ENCODE measurements at regions not wholly inside any gene's neighbourhood (a gene's known extent, or its start where the extent isn't known, plus 50 kb on each side); places are given as distances from the start of the nearest gene placed in this dataset.

- ChIA-PET CTCF (ENCODE audit: partially characterized antibody) (no interaction called here), POLR2A (ENCODE audit: partially characterized antibody) (no interaction called here)
- Histone ChIP-seq H3K27me3 (replicated peaks in 1 of 4; ENCODE audit: control insufficient read depth in 3 of 4, extremely low read depth in 1 of 4, insufficient read depth in 3 of 4, low read length in 3 of 4) (no peaks in the 10 kb centered on the region), H2BK15ac (ENCODE audit: low read length) (no peak overlapping the region), H2AK5ac (ENCODE audit: low read depth, low read length) (no peak overlapping the region), H3K4me2 (ENCODE audit: insufficient read depth in 1 of 2, low read depth in 2 of 2, low read length in 2 of 2) (no peak overlapping the region), H4K91ac (replicated peaks; ENCODE audit: insufficient read length, low read length) (no peak overlapping the region), H2BK5ac (ENCODE audit: low read depth, low read length) (no peak overlapping the region), H4K8ac (ENCODE audit: extremely low read depth, insufficient read depth, low read length) (no peak overlapping the region), H2BK120ac (replicated peaks; ENCODE audit: low read depth, low read length) (no peak overlapping the region), H3K4me3 (ENCODE audit: extremely low read depth in 1 of 4, insufficient read depth in 2 of 4, low read depth in 3 of 4, low read length in 4 of 4) (no peak overlapping the region), H3K23ac (ENCODE audit: insufficient read length) (no peak overlapping the region), H3K4me1 (replicated peaks in 1 of 4; ENCODE audit: control insufficient read depth in 3 of 4, insufficient read depth in 4 of 4, low read length in 3 of 4) (no peaks in the 10 kb centered on the region), H3K36me3 (ENCODE audit: control insufficient read depth in 2 of 4, insufficient read depth in 4 of 4, low read length in 3 of 4) (no peaks in the 10 kb centered on the region), H3K79me1 (ENCODE audit: low read depth, low read length) (no peaks in the 10 kb centered on the region), H4K20me1 (replicated peaks in 1 of 2; ENCODE audit: control insufficient read depth in 1 of 2, insufficient read depth in 2 of 2, low read length in 2 of 2) (no peaks in the 10 kb centered on the region), H3K14ac (ENCODE audit: insufficient read length) (no peak overlapping the region), H3K9ac (replicated peaks in 1 of 4; ENCODE audit: extremely low read depth in 1 of 4, low read depth in 3 of 4, low read length in 3 of 4) (no peak overlapping the region), H3K79me2 (ENCODE audit: control insufficient read depth in 1 of 2, insufficient read depth in 2 of 2, low read length in 2 of 2) (no peaks in the 10 kb centered on the region), H3K9me3 (ENCODE audit: insufficient read depth in 2 of 2, low read depth in 1 of 2, low read length in 1 of 2) (no peaks in the 10 kb centered on the region), H2BK12ac (ENCODE audit: low read depth, low read length) (no peak overlapping the region), H3K56ac (replicated peaks; ENCODE audit: insufficient read length, low read depth, low read length) (no peak overlapping the region), H4K5ac (ENCODE audit: insufficient read length, low read depth, low read length) (no peak overlapping the region), H3K27ac (ENCODE audit: low read depth, low read length) (no peak overlapping the region), H3K23me2 (ENCODE audit: low read depth, low read length) (no peaks in the 10 kb centered on the region), H2AFZ (ENCODE audit: low read length) (no peak overlapping the region), H2BK20ac (ENCODE audit: low read length) (no peak overlapping the region), H3K18ac (ENCODE audit: extremely low read depth, low read length) (no peak overlapping the region), H3K4ac (replicated peaks; ENCODE audit: insufficient read length, low read depth, low read length) (no peak overlapping the region)
- TF ChIP-seq CTCF (IDR thresholded peaks at IDR 0.05; ENCODE audit: control extremely low read depth in 1 of 3, insufficient read depth in 1 of 3, low read depth in 1 of 3, low read length in 3 of 3), result no peak
- TF ChIP-seq SP1 (IDR thresholded peaks at IDR 0.05; ENCODE audit: low read depth, low read length), result no peak
- no peak for TF ChIP-seq RBBP5 (IDR thresholded peaks at IDR 0.05; ENCODE audit: borderline replicate concordance, low read depth, low read length)
- no peak for TF ChIP-seq CEBPB (IDR thresholded peaks at IDR 0.05; ENCODE audit: low read depth, low read length)
- TF ChIP-seq NANOG (IDR thresholded peaks at IDR 0.05; ENCODE audit: insufficient read depth, low read depth, low read length, poor library complexity, severe bottlenecking), result no peak
- TF ChIP-seq ASH2L (IDR thresholded peaks at IDR 0.05; ENCODE audit: low read length), result no peak
- no peak for TF ChIP-seq BRCA1 (IDR thresholded peaks at IDR 0.05; ENCODE audit: low read depth, low read length)
- TF ChIP-seq JUN (IDR thresholded peaks at IDR 0.05; ENCODE audit: low read depth, low read length), result no peak
- no peak for TF ChIP-seq POLR2A (IDR thresholded peaks at IDR 0.05; ENCODE audit: control extremely low read depth in 1 of 2, low read depth in 2 of 2, low read length in 2 of 2)
- TF ChIP-seq GABPA (IDR thresholded peaks at IDR 0.05; ENCODE audit: borderline replicate concordance, insufficient read depth, low read length), result no peak
- no peak for DNase-seq (ENCODE audit: low read depth in 1 of 2, low spot score in 2 of 2)
- 89% methylated on average over 3 of the region's 3 CpGs; no CpG with 5 or more reads in 1 of the 2 experiments for WGBS, 2 experiments (ENCODE audit: extremely low coverage in 1 of 2, insufficient coverage in 1 of 2, insufficient read length in 1 of 2, insufficient replicate concordance in 2 of 2, low coverage in 1 of 2, low lambda C conversion rate in 2 of 2, missing lambda C conversion rate in 1 of 2)
- FAIRE-seq, result no peak
These were observed 498.6 kb upstream of the TLE4 start for GRCh38 chr9:79073201-79073600.
